ENCODE measurements at regions not wholly inside any gene's neighbourhood (a gene's known extent, or its start where the extent isn't known, plus 50 kb on each side); places are given as distances from the start of the nearest gene placed in this dataset.

- TF ChIP-seq CTCF (IDR thresholded peaks at IDR 0.05; ENCODE audit: extremely low read depth, insufficient read depth, missing control alignments), result no peak
- in situ Hi-C loops (cut with MboI; ENCODE audit: low pct_unique_long_range_greater_than_20kb, low sequenced_read_pairs, unreplicated experiment), result no loop called here
- no peak for DNase-seq (ENCODE audit: low spot score)
Observed at GRCh38 chr14:29273513-29273912, 506.9 kb downstream of the FOXG1 start.

GRCh38 chr14:29274890-29275596, 508.5 kb downstream of the FOXG1 start:
- in situ Hi-C loops (cut with MboI; ENCODE audit: low pct_unique_long_range_greater_than_20kb, low sequenced_read_pairs, unreplicated experiment), result no loop called here
- no peak for DNase-seq (ENCODE audit: low spot score)
- no peak for TF ChIP-seq CTCF (IDR thresholded peaks at IDR 0.05; ENCODE audit: extremely low read depth, insufficient read depth, missing control alignments)

GRCh38 chr14:29278301-29279263, 512.0 kb downstream of the FOXG1 start:
- no peak for TF ChIP-seq CTCF (IDR thresholded peaks at IDR 0.05; ENCODE audit: extremely low read depth, insufficient read depth, missing control alignments)
- no peak for DNase-seq (ENCODE audit: low spot score)
- in situ Hi-C loops (cut with MboI; ENCODE audit: low pct_unique_long_range_greater_than_20kb, low sequenced_read_pairs, unreplicated experiment), result no loop called here

- no peak for TF ChIP-seq CTCF (IDR thresholded peaks at IDR 0.05; ENCODE audit: extremely low read depth, insufficient read depth, missing control alignments)
- in situ Hi-C loops (cut with MboI; ENCODE audit: low pct_unique_long_range_greater_than_20kb, low sequenced_read_pairs, unreplicated experiment), result no loop called here
- no peak for DNase-seq (ENCODE audit: low spot score)
Observed at GRCh38 chr14:29282169-29282568, 515.6 kb downstream of the FOXG1 start.

GRCh38 chr14:29290441-29290840, 523.9 kb downstream of the FOXG1 start:
- in situ Hi-C loops (cut with MboI; ENCODE audit: low pct_unique_long_range_greater_than_20kb, low sequenced_read_pairs, unreplicated experiment), result no loop called here

More at GRCh38 chr14:29290441-29290840, 523.9 kb downstream of the FOXG1 start:
- no peak for TF ChIP-seq CTCF (IDR thresholded peaks at IDR 0.05; ENCODE audit: extremely low read depth, insufficient read depth, missing control alignments)
- no peak for DNase-seq (ENCODE audit: low spot score)

Data from GM13977 (cell line).